ENCODE measurements at regions not wholly inside any gene's neighbourhood (a gene's known extent, or its start where the extent isn't known, plus 50 kb on each side); places are given as distances from the start of the nearest gene placed in this dataset.
"Not testable (repeated sequence)": the region's sequence is repeated elsewhere in the genome, so short reads cannot be mapped to it uniquely, and the experiment has no call there.

DNA sequence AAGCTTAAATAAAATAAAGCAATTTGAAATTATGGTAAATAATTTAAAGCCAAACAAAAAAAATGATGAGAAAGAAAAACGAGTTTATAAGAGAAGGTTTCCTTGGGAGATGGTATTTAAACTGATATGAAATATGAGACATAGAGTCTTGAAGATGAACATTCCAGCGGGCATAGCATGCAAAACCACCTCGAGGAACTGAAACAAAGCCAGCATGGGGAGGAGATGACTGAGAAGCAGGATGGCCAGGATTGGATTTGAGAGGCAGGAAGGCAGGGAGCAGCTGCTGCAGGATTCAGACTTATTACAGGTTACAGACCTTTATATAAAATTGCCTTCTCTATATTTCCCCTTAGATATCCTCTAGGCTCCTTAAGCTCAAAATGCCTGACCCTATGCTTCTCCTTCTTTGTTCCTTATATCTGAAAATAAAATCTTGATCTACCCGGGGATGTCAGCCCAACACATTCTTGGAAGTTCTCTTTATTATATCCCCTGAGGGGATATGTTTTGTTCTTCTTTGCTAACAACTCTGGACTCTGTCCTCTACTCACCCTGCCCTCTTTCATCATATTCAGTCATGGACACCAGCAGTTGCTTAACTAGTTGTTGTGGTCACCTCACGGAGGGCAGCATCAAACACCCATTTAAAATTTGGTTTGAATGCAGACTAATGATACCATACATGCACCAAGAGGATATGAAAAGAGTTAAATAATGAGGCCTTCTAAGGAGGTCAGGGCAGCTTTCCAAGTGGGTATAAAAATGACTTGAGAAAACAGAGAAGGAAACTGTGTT is 719.1 kb upstream of the B3GALT2 start:
- DNase-seq (ENCODE audit: low spot score), result no peak

GRCh38 chr1:193891788-193892187 is 705.4 kb upstream of the B3GALT2 start:
- DNase-seq (ENCODE audit: low spot score), result no peak

GRCh38 chr1:193890935-193891334 is 704.5 kb upstream of the B3GALT2 start:
- DNase-seq (ENCODE audit: low spot score), result no peak

- no peak for DNase-seq (ENCODE audit: low spot score)
These were observed 698.6 kb upstream of the B3GALT2 start for GRCh38 chr1:193884848-193885558.

- DNase-seq (ENCODE audit: low spot score), result not testable (repeated sequence)
These were observed 691.5 kb upstream of the B3GALT2 start for GRCh38 chr1:193877920-193878319.

- DNase-seq (ENCODE audit: low spot score), result no peak
These were observed 682.0 kb upstream of the B3GALT2 start for GRCh38 chr1:193868425-193868824.

GRCh38 chr1:193856261-193856660 is 669.8 kb upstream of the B3GALT2 start:
- DNase-seq (ENCODE audit: low spot score), result no peak

GRCh38 chr1:193850745-193851144 is 664.3 kb upstream of the B3GALT2 start:
- DNase-seq (ENCODE audit: low spot score), result no peak

GRCh38 chr1:193846876-193847604 is 660.6 kb upstream of the B3GALT2 start:
- no peak for DNase-seq (ENCODE audit: low spot score)

- no peak for DNase-seq (ENCODE audit: low spot score)
These were observed 660.0 kb upstream of the B3GALT2 start for GRCh38 chr1:193846411-193846810.

- DNase-seq (ENCODE audit: low spot score), result no peak
These were observed 655.4 kb upstream of the B3GALT2 start for GRCh38 chr1:193841857-193842256.

DNA sequence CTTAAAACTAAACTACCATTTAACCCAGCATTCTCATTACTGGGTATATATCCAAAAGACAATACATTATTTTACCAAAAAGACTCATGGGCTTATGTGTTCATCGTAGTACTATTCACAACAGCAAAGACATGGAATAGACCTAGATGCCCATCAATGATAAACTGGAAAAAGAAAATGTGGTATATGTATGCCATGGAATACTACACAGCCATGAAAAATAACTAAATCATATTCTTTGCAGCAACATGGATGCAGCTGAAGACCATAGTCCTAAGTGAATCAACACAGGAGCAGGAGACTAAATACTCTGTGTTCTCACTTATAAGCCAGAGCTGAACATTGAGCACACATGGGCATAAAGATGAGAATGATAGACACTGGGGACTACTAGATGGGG is 645.1 kb upstream of the B3GALT2 start:
- no peak for DNase-seq (ENCODE audit: low spot score)

GRCh38 chr1:193827516-193827915 is 641.1 kb upstream of the B3GALT2 start:
- no peak for DNase-seq (ENCODE audit: low spot score)

- no peak for DNase-seq (ENCODE audit: low spot score)
These were observed 633.0 kb upstream of the B3GALT2 start for GRCh38 chr1:193819376-193819775.

GRCh38 chr1:193807208-193807607 is 620.8 kb upstream of the B3GALT2 start:
- no peak for DNase-seq (ENCODE audit: low spot score)

DNA sequence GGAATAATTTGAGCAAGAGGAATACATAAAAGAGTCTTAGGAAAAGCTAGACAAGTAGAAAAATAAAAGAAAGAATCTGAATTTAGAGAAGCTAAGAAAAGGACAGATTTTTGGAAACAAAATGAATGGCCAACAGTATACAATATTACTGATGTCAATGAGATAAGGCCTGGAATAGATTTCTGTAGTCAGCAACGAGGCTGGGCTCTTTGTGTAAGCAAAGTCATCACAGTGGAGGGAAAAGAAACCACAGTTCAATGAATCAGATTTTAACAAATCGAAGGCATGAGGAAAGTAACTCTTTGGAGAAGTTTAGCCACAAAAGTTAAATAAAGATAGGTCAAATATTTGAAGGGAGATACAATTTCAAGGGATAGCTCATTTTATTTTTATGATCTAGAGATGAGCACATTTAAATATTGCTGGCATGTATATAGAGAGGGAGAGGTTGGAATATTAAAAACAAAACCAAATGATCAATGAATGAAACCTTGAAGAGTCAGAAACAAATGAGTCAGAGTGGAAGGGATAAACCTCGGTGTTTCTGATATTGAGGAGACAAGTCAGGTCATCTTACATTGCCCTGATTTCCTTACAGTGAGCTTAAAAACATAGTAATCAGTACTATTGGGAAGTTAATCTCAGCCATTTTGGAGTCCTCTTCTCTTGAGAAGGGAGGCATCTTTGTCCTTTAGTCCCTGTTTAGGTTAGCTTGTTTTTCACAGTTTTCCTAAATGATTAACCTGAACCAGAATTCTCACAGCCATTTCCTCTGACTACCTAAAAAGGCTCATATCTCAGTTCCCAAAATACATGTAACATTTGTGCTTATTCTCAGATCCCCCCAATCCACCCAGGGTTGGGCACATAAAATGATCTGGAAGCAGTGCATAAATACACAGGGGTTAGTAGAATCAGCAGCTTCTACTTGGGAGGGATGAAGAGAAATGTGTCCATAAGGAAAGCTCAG is 620.0 kb upstream of the B3GALT2 start:
- DNase-seq (ENCODE audit: low spot score), result no peak

DNA sequence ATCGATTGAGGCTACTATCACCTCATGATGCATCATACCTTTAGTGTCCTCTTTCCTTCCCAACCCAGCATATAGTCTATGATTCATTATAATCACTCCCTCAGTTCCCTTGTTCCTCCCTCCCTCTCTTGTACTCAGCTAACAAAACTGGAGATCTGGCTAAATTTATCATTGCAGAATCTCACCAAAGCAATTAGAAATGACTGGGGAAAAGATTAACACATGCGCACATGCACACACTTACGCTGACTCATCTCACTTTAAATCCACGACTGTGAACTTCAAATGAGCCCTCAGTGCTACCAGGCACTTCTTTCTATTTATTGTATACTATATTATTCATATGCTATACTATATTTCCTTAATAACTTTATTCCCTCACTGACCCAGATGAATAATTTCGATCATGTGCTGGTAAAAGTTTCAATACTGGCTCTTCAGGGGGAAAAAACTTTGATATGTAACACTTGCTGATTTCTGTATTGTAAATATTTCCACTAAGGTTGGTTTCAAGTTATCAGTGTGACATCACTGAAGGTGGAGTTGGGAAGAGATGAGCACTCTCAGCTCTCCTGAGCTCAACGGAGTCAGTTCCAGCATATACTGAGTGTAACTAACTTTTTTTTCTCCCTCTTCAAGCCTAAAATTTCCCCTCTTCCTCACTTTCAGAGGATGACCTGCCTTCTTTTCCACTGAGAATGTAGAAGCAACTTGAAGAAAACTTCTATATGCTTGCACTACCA is 613.7 kb upstream of the B3GALT2 start:
- no peak for DNase-seq (ENCODE audit: low spot score)

DNA sequence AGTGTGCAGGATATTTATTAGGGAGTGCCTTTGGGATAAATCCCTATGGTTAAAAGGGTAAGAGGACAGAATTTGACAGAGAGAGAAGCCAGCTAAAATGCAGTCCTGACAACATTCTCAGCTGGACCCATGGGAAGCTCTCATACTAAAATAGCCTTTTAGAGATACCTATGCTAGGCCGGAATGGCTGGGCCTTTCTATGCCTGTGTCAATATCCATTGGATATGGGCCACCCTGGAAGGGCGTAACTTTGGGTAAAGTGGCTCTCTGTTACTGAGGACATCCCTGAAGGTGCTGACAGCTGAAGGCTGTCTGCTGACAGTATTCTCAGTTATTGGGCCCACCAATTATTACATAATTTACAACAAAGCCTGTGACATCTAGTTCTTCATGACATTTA is 613.0 kb upstream of the B3GALT2 start:
- DNase-seq (ENCODE audit: low spot score), result no peak

DNA sequence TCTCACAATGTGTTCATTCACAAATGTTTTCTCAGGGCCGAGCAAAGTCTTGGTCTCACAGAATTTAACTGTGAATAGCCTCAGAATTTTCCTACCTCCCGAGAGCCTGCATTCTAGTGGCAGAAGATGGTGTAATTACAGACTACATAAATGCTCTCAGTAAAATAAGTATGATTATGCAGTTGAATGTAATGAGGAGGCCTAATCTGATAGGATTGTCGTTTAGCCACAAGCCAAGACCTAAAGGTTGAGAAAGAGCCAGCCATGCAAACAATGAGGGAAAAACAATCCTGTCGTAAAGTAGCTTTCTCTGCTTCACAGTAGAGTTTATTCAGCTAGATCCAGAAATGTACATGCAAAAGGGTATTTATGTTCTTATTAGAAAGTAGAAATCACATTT is 607.8 kb upstream of the B3GALT2 start:
- DNase-seq (ENCODE audit: low spot score), result no peak

DNA sequence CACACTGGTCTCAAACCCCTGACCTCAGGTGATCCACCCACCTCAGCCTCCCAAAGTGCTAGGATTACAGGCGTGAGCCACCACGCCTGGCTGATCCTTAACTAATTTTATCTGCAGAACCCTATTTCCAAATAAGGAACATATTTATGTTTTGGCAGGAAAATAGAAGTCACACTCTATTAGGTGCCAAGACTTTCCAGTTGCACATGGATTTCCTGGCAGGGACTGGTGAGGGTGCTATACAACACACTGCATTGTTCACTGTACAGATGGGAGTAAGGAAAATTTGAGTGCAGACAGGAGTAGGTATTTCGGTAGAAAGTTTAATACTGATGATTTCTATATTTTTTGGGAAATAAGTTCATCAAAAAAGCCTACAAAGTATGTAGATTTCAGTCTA is 605.3 kb upstream of the B3GALT2 start:
- no peak for DNase-seq (ENCODE audit: low spot score)

- no peak for DNase-seq (ENCODE audit: low spot score)
These were observed 600.6 kb upstream of the B3GALT2 start for GRCh38 chr1:193787061-193787460.

All from cerebellar cortex (tissue), 1 donor.